Astrocyte of the cerebellum (primary cell): ENCODE measurements at regions not wholly inside any gene's neighbourhood (a gene's known extent, or its start where the extent isn't known, plus 50 kb on each side); places are given as distances from the start of the nearest gene placed in this dataset.

ENCODE experiments used
- DNase-seq: peaks from one replicate; pipeline ENCODE4 v3.0.0-alpha.2; 2011; ENCODE audit warnings: low read depth
- H3K4me3 ChIP-seq: 2 replicates; pipeline ENCODE4 v1.5.1; 2011; ENCODE audit warnings: mild to moderate bottlenecking, low read depth, low read length, moderate library complexity
- CTCF ChIP-seq: IDR thresholded peaks from 2 replicates; pipeline ENCODE4 v1.5.1; 2012; ENCODE audit warnings: low read length, low read depth, moderate library complexity, mild to moderate bottlenecking; ENCODE audit errors: missing control alignments
- in situ Hi-C: cut with HindIII; loops from 2 replicates; pipeline ENCODE4 v1.10.0; 2017; ENCODE audit warnings: low sequenced_read_pairs

- TF ChIP-seq CTCF = no peak
- in situ Hi-C loops = no loop called here
- no peak for DNase-seq
- H3K4me3 ChIP-seq = no peak overlapping the region
Observed at GRCh38 chr13:68264692-68265091, 1034.6 kb upstream of the PCDH9 start.

- TF ChIP-seq CTCF = no peak
- in situ Hi-C loops = no loop called here
- H3K4me3 ChIP-seq = no peak overlapping the region
- no peak for DNase-seq
Observed at GRCh38 chr13:68261105-68261504, 1031.0 kb upstream of the PCDH9 start.

GRCh38 chr13:68257111-68257842, 1027.1 kb upstream of the PCDH9 start:
- no peak for TF ChIP-seq CTCF
- in situ Hi-C loops = no loop called here
- no peak overlapping the region for H3K4me3 ChIP-seq
- no peak for DNase-seq

- no peak for TF ChIP-seq CTCF
- no peak for DNase-seq
- no peak overlapping the region for H3K4me3 ChIP-seq
- in situ Hi-C loops = no loop called here
Observed at GRCh38 chr13:68254151-68254550, 1024.0 kb upstream of the PCDH9 start.

- in situ Hi-C loops = no loop called here
- DNase-seq = no peak
Observed at GRCh38 chr13:68234274-68234673, 1004.1 kb upstream of the PCDH9 start.

GRCh38 chr13:68232351-68233130, 1002.4 kb upstream of the PCDH9 start:
- in situ Hi-C loops = no loop called here
- DNase-seq = no peak
- H3K4me3 ChIP-seq = no peak overlapping the region
- no peak for TF ChIP-seq CTCF

More at GRCh38 chr13:68234274-68234673, 1004.1 kb upstream of the PCDH9 start:
- H3K4me3 ChIP-seq = no peak overlapping the region
- TF ChIP-seq CTCF = peak; percentile 16
